Nephron (organoid): ENCODE measurements at regions not wholly inside any gene's neighbourhood (a gene's known extent, or its start where the extent isn't known, plus 50 kb on each side); places are given as distances from the start of the nearest gene placed in this dataset.

Source experiments
- H3K27ac Mint-ChIP-seq, 3 experiments: 2 replicates each; pipeline ENCODE4 v1.8.0; 2020; ENCODE audit warnings: mixed read lengths in 3 of 3, mild to moderate bottlenecking in 2 of 3, moderate library complexity in 1 of 3
- H3K27me3 Mint-ChIP-seq: 2 replicates; pipeline ENCODE4 v1.8.0; 2021; ENCODE audit warnings: low read depth, mild to moderate bottlenecking, moderate library complexity, mixed read lengths
- H3K36me3 Mint-ChIP-seq: 2 replicates; pipeline ENCODE4 v1.8.0; 2020; ENCODE audit warnings: low read depth, mixed read lengths
- H3K4me1 Mint-ChIP-seq: 2 replicates; pipeline ENCODE4 v1.8.0; 2020; ENCODE audit warnings: mixed read lengths
- H3K4me3 Mint-ChIP-seq, 3 experiments: 2 replicates each; pipeline ENCODE4 v1.8.0; 2020; ENCODE audit warnings: mild to moderate bottlenecking in 3 of 3, mixed read lengths in 3 of 3, moderate library complexity in 2 of 3
- H3K9me3 Mint-ChIP-seq: 2 replicates; pipeline ENCODE4 v1.8.0; 2020; ENCODE audit warnings: mixed read lengths
- TF ChIP-seq, protein P1 (sequence below), 3 experiments: fragments of 200-600 bp; sonication (generic); IDR thresholded peaks; one replicate each; pipeline ENCODE4 v1.5.0; 2021; ENCODE audit warnings: antibody characterized with exemption in 3 of 3; ENCODE audit not compliant: unreplicated experiment in 3 of 3

DNA sequence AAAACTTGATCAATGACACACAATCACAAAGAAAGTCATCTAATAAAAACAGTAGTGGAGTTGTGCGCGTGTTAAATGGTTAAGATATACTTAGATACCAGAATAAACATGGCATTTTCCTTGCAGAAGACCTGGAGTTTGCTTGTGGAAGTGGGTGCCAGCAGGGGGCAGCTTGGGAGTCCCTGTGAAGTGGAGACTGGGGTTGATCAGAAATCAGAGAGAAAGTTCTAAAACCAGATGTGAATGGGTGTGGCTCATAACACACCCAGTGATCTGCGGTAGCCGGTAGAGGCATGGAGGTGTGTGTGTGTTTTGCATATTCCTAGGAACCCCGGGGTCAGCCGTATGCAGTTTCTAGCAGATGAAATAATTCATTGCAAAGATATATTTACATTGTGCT, 300.1 kb upstream of the TRIB2 start:
- Mint-ChIP-seq H3K4me3 (no peak overlapping the region), H3K27ac (no peak overlapping the region), H3K27me3 (peaks cover 14% of the 10 kb centered on the region), H3K9me3 (no peaks in the 10 kb centered on the region), H3K4me1 (peaks cover 24% of the 10 kb centered on the region), H3K36me3 (no peaks in the 10 kb centered on the region)
- TF ChIP-seq, protein P1, sequence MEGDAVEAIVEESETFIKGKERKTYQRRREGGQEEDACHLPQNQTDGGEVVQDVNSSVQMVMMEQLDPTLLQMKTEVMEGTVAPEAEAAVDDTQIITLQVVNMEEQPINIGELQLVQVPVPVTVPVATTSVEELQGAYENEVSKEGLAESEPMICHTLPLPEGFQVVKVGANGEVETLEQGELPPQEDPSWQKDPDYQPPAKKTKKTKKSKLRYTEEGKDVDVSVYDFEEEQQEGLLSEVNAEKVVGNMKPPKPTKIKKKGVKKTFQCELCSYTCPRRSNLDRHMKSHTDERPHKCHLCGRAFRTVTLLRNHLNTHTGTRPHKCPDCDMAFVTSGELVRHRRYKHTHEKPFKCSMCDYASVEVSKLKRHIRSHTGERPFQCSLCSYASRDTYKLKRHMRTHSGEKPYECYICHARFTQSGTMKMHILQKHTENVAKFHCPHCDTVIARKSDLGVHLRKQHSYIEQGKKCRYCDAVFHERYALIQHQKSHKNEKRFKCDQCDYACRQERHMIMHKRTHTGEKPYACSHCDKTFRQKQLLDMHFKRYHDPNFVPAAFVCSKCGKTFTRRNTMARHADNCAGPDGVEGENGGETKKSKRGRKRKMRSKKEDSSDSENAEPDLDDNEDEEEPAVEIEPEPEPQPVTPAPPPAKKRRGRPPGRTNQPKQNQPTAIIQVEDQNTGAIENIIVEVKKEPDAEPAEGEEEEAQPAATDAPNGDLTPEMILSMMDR (IDR thresholded peaks at IDR 0.05; ENCODE audit: unreplicated experiment in 3 of 3), result peak in 2 of 3 experiments; percentile 20 to 32

DNA sequence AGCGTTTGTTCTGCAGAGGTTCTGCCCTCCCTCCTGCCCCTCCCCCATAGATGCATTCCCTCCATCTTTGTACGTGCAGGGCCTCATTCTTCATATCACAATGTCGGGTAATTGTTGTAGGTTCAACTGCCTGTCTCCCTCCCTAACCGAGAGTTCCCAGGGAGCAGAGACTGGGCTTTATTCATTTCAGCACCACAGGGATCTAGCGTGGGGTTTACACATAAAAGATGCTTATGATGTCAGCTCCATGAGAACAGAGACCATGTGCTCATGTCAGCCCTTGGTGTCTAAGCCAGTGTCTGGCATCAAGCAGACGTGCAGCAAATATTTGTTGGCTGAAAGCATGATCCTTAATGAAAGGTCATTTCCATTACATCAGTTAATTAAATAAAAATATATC, 298.9 kb upstream of the TRIB2 start:
- Mint-ChIP-seq H3K27ac (no peak overlapping the region), H3K4me1 (peaks cover 22% of the 10 kb centered on the region), H3K36me3 (no peaks in the 10 kb centered on the region), H3K9me3 (no peaks in the 10 kb centered on the region), H3K4me3 (no peak overlapping the region), H3K27me3 (peaks cover 14% of the 10 kb centered on the region)
- TF ChIP-seq, protein P1 (IDR thresholded peaks at IDR 0.05; ENCODE audit: unreplicated experiment in 3 of 3), result no peak

DNA sequence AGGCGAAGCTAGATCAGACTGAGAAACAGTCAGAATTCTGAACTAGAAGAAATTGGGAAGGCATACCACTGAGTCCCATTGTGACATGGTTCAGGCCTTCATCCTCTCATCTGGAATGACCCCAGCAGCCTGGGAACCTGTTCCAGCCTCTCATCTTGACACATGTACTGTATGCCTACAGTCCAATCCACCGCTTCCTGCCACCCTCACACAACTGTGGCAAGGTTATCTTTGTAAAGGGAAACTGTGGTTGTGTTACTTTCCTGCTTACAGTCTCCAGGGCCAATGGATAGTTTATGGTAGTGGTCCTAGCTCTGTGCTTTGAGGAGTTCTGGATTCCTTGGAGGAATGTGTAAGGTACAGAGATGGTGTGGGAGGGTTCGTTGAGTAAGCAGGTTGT, 296.9 kb upstream of the TRIB2 start:
- TF ChIP-seq, protein P1 (IDR thresholded peaks at IDR 0.05; ENCODE audit: unreplicated experiment in 3 of 3), result no peak
- no peaks in the 10 kb centered on the region for H3K9me3 Mint-ChIP-seq
- H3K36me3 Mint-ChIP-seq, result no peaks in the 10 kb centered on the region
- H3K27me3 Mint-ChIP-seq, result peaks cover 3% of the 10 kb centered on the region
- H3K27ac Mint-ChIP-seq, result no peak overlapping the region
- H3K4me1 Mint-ChIP-seq, result peaks cover 18% of the 10 kb centered on the region
- no peak overlapping the region for H3K4me3 Mint-ChIP-seq

DNA sequence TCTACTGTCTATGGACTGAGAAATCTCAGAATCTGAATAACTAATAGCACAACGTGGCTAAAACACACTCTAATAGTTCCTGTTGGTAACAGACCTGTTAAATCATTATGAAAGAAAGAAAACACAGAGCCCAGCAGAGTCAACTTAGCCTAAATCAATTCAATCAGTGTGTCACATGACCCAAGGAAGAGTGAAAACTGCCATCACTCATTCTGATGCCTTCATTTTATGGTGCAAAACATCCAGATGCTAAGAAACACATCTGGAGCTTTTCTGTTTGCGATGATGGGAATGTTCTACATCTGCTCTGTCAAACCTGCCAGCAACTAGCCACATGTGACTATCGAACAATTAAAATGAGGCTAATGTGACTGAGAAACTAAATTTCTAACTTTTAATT, 295.7 kb upstream of the TRIB2 start:
- Mint-ChIP-seq H3K27me3 (no peaks in the 10 kb centered on the region), H3K36me3 (no peaks in the 10 kb centered on the region), H3K27ac (no peak overlapping the region), H3K9me3 (no peaks in the 10 kb centered on the region), H3K4me1 (peaks cover 16% of the 10 kb centered on the region), H3K4me3 (no peak overlapping the region)
- TF ChIP-seq, protein P1 (IDR thresholded peaks at IDR 0.05; ENCODE audit: unreplicated experiment in 3 of 3), result no peak

DNA sequence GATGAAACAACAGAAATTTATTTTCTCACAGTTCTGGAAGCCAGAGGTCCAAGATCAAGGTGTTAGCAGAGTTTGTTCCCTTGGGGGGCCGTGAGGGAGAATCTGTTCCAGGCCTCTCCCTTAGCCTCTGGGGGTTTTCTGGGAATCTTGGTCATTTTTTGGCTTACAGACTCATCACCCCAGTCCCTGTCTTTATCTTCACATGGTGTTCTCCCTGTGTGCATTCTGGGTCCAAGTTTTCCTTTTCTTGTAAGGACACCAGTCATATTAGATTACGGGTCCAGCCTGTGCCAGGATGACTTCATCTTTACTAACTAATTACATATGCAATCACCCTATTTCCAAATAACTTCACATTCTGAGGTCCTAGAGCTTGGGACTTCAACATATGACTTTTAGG, 292.5 kb upstream of the TRIB2 start:
- H3K27me3 Mint-ChIP-seq, result no peaks in the 10 kb centered on the region
- no peaks in the 10 kb centered on the region for H3K9me3 Mint-ChIP-seq
- peaks cover 13% of the 10 kb centered on the region for H3K4me1 Mint-ChIP-seq
- no peak overlapping the region for H3K27ac Mint-ChIP-seq
- no peak overlapping the region for H3K4me3 Mint-ChIP-seq
- TF ChIP-seq, protein P1 (IDR thresholded peaks at IDR 0.05; ENCODE audit: unreplicated experiment in 3 of 3), result no peak
- H3K36me3 Mint-ChIP-seq, result no peaks in the 10 kb centered on the region

DNA sequence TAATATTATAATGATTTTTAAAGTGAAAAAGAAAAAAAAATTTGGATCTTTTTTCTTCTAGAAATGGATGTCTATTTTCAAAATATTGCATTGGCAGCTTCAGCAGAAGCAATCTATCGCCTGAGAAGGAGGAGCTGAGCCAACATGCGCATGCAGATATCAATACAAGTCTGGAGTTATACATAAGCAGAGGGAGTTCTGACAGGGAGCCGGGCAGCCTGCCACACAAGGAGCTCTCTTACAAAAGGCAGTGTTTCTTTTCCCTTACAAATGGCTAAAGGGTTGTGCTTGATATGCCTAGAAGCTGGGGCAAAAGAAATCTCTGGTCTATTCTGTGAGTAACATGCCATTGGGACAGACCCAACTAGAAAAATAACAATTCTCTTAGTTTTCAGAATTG, 291.9 kb upstream of the TRIB2 start:
- H3K4me3 Mint-ChIP-seq, result no peak overlapping the region
- peak overlapping the region in 1 of 3 experiments; percentile 21 for H3K27ac Mint-ChIP-seq
- TF ChIP-seq, protein P1 (IDR thresholded peaks at IDR 0.05; ENCODE audit: unreplicated experiment in 3 of 3), result no peak
- no peaks in the 10 kb centered on the region for H3K36me3 Mint-ChIP-seq
- H3K9me3 Mint-ChIP-seq, result no peaks in the 10 kb centered on the region
- H3K4me1 Mint-ChIP-seq, result peaks cover 13% of the 10 kb centered on the region
- H3K27me3 Mint-ChIP-seq, result no peaks in the 10 kb centered on the region
